HG02938 (cell line): ENCODE measurements at regions not wholly inside any gene's neighbourhood (a gene's known extent, or its start where the extent isn't known, plus 50 kb on each side); places are given as distances from the start of the nearest gene placed in this dataset.
"Not testable (repeated sequence)": the region's sequence is repeated elsewhere in the genome, so short reads cannot be mapped to it uniquely, and the experiment has no call there.

Experiments
- ATAC-seq: cut with Tn5 transposase; IDR thresholded peaks from one replicate; pipeline ENCODE4 v1.9.1; 2021; ENCODE audit warnings: mild to moderate bottlenecking, moderate library complexity; ENCODE audit not compliant: unreplicated experiment

- no peak for ATAC-seq
These were observed 1355.9 kb downstream of the SI start for GRCh38 chr3:163722405-163722804.

- ATAC-seq = no peak
These were observed 1356.7 kb downstream of the SI start for GRCh38 chr3:163721596-163721995.

GRCh38 chr3:163717377-163717776, 1360.9 kb downstream of the SI start:
- ATAC-seq = no peak

GRCh38 chr3:163708428-163708827, 1369.9 kb downstream of the SI start:
- ATAC-seq = no peak

- ATAC-seq = no peak
These were observed 1370.6 kb downstream of the SI start for GRCh38 chr3:163707659-163708058.

- ATAC-seq = not testable (repeated sequence)
These were observed 1380.1 kb downstream of the SI start for GRCh38 chr3:163698221-163698620.

GRCh38 chr3:163692494-163692893, 1385.8 kb downstream of the SI start:
- ATAC-seq = no peak

- ATAC-seq = no peak
These were observed 1393.6 kb downstream of the SI start for GRCh38 chr3:163684651-163685050.

GRCh38 chr3:163672954-163673353, 1405.3 kb downstream of the SI start:
- no peak for ATAC-seq

- ATAC-seq = no peak
These were observed 1407.1 kb downstream of the SI start for GRCh38 chr3:163671201-163671600.

- no peak for ATAC-seq
These were observed 1413.8 kb downstream of the SI start for GRCh38 chr3:163664466-163664865.

GRCh38 chr3:163657088-163657487, 1421.2 kb downstream of the SI start:
- ATAC-seq = no peak

GRCh38 chr3:163655021-163655420, 1423.3 kb downstream of the SI start:
- no peak for ATAC-seq

GRCh38 chr3:163644172-163644571, 1434.1 kb downstream of the SI start:
- no peak for ATAC-seq

- no peak for ATAC-seq
These were observed 1445.6 kb downstream of the SI start for GRCh38 chr3:163632722-163633121.

- ATAC-seq = no peak
These were observed 1451.5 kb downstream of the SI start for GRCh38 chr3:163626753-163627152.

GRCh38 chr3:163622384-163622783, 1455.9 kb downstream of the SI start:
- ATAC-seq = no peak

- ATAC-seq = no peak
These were observed 1463.4 kb downstream of the SI start for GRCh38 chr3:163614886-163615285.

GRCh38 chr3:163605915-163606314, 1472.4 kb downstream of the SI start:
- no peak for ATAC-seq

GRCh38 chr3:163601426-163601825, 1476.9 kb downstream of the SI start:
- no peak for ATAC-seq

GRCh38 chr3:163587342-163587741, 1491.0 kb downstream of the SI start:
- no peak for ATAC-seq

- ATAC-seq = no peak
These were observed 1495.3 kb downstream of the SI start for GRCh38 chr3:163582967-163583366.

- no peak for ATAC-seq
These were observed 1501.0 kb downstream of the SI start for GRCh38 chr3:163577271-163577670.

GRCh38 chr3:163576314-163576713, 1502.0 kb downstream of the SI start:
- ATAC-seq = no peak
